ENCODE measurements at regions not wholly inside any gene's neighbourhood (a gene's known extent, or its start where the extent isn't known, plus 50 kb on each side); places are given as distances from the start of the nearest gene placed in this dataset.

GRCh38 chr11:23893126-23893525 is 603.7 kb upstream of the LUZP2 start:
- peaks cover 10% of the 10 kb centered on the region for H3K9me3 Mint-ChIP-seq (ENCODE audit: low read depth)
- H3K27me3 Mint-ChIP-seq, result no peaks in the 10 kb centered on the region
- no peaks in the 10 kb centered on the region for H3K36me3 Mint-ChIP-seq (ENCODE audit: insufficient read depth)
- no peaks in the 10 kb centered on the region for H3K4me1 Mint-ChIP-seq (ENCODE audit: low read depth)
- TF ChIP-seq, protein P1, sequence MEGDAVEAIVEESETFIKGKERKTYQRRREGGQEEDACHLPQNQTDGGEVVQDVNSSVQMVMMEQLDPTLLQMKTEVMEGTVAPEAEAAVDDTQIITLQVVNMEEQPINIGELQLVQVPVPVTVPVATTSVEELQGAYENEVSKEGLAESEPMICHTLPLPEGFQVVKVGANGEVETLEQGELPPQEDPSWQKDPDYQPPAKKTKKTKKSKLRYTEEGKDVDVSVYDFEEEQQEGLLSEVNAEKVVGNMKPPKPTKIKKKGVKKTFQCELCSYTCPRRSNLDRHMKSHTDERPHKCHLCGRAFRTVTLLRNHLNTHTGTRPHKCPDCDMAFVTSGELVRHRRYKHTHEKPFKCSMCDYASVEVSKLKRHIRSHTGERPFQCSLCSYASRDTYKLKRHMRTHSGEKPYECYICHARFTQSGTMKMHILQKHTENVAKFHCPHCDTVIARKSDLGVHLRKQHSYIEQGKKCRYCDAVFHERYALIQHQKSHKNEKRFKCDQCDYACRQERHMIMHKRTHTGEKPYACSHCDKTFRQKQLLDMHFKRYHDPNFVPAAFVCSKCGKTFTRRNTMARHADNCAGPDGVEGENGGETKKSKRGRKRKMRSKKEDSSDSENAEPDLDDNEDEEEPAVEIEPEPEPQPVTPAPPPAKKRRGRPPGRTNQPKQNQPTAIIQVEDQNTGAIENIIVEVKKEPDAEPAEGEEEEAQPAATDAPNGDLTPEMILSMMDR (IDR thresholded peaks at IDR 0.05; ENCODE audit: unreplicated experiment), result no peak
- no peak overlapping the region for H3K27ac Mint-ChIP-seq
- H3K4me3 Mint-ChIP-seq (ENCODE audit: low read depth), result no peak overlapping the region
- no peak for DNase-seq (ENCODE audit: low spot score, unreplicated experiment)

GRCh38 chr11:23897453-23898286 is 599.2 kb upstream of the LUZP2 start:
- no peaks in the 10 kb centered on the region for H3K27me3 Mint-ChIP-seq
- no peak overlapping the region for H3K27ac Mint-ChIP-seq
- no peak for DNase-seq (ENCODE audit: low spot score, unreplicated experiment)
- H3K4me1 Mint-ChIP-seq (ENCODE audit: low read depth), result no peaks in the 10 kb centered on the region
- no peak overlapping the region for H3K4me3 Mint-ChIP-seq (ENCODE audit: low read depth)
- no peaks in the 10 kb centered on the region for H3K36me3 Mint-ChIP-seq (ENCODE audit: insufficient read depth)
- TF ChIP-seq, protein P1 (IDR thresholded peaks at IDR 0.05; ENCODE audit: unreplicated experiment), result no peak
- no peaks in the 10 kb centered on the region for H3K9me3 Mint-ChIP-seq (ENCODE audit: low read depth)

- no peak for DNase-seq (ENCODE audit: low spot score, unreplicated experiment)
- Mint-ChIP-seq H3K4me3 (ENCODE audit: low read depth) (no peak overlapping the region), H3K27me3 (no peaks in the 10 kb centered on the region), H3K9me3 (ENCODE audit: low read depth) (no peaks in the 10 kb centered on the region), H3K36me3 (ENCODE audit: insufficient read depth) (no peaks in the 10 kb centered on the region), H3K27ac (no peak overlapping the region), H3K4me1 (ENCODE audit: low read depth) (no peaks in the 10 kb centered on the region)
- TF ChIP-seq, protein P1 (IDR thresholded peaks at IDR 0.05; ENCODE audit: unreplicated experiment), result no peak
Measured at GRCh38 chr11:23903044-23903704, 593.7 kb upstream of the LUZP2 start.

DNA sequence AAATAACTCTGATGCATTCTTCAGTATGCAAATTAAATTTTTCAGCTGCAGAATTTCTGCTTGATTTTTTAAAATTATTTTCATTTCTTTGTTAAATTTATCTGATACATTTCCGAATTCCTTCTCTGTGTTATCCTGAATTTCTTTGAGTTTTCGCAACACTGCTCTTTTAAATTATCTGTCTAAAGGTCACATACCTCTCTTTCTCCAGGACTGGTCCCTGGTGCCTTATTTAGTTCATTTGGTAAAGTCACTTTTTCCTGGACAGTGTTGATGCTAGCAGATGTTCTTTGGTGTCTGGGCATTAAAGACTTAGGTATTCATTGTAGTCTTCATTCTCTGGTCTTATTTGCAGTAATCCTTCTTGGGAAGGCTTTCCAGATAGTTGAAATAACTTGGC is 577.4 kb upstream of the LUZP2 start:
- Mint-ChIP-seq H3K9me3 (ENCODE audit: low read depth) (peaks cover 3% of the 10 kb centered on the region), H3K27ac (no peak overlapping the region), H3K4me3 (ENCODE audit: low read depth) (no peak overlapping the region), H3K36me3 (ENCODE audit: insufficient read depth) (no peaks in the 10 kb centered on the region), H3K4me1 (ENCODE audit: low read depth) (no peaks in the 10 kb centered on the region), H3K27me3 (no peaks in the 10 kb centered on the region)
- TF ChIP-seq, protein P1 (IDR thresholded peaks at IDR 0.05; ENCODE audit: unreplicated experiment), result no peak
- no peak for DNase-seq (ENCODE audit: low spot score, unreplicated experiment)

DNA sequence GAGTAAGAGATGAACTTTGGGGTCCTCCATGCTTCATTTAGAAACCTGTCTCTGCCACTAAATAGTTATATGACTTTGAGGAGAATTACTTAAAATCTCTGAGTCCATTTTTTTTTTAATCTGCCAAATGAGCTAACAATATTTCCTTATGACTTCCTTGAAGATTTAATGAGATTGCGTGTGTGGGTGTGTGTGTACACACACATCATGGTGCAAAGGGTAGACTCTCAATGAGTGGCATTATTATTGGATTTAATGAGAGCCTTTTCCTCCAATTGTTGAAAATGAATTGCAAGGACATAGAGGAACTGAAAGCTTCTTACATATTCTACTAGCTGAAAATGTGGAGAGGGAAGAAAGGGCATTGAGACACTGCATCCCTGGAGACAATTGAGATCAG is 573.5 kb upstream of the LUZP2 start:
- no peak for DNase-seq (ENCODE audit: low spot score, unreplicated experiment)
- no peaks in the 10 kb centered on the region for H3K36me3 Mint-ChIP-seq (ENCODE audit: insufficient read depth)
- no peaks in the 10 kb centered on the region for H3K4me1 Mint-ChIP-seq (ENCODE audit: low read depth)
- H3K27me3 Mint-ChIP-seq, result no peaks in the 10 kb centered on the region
- H3K27ac Mint-ChIP-seq, result no peak overlapping the region
- H3K9me3 Mint-ChIP-seq (ENCODE audit: low read depth), result no peaks in the 10 kb centered on the region
- no peak overlapping the region for H3K4me3 Mint-ChIP-seq (ENCODE audit: low read depth)
- TF ChIP-seq, protein P1 (IDR thresholded peaks at IDR 0.05; ENCODE audit: unreplicated experiment), result no peak

Measured in progenitor cell of endocrine pancreas (in vitro differentiated cells).